K562 (cell line): ENCODE measurements at regions not wholly inside any gene's neighbourhood (a gene's known extent, or its start where the extent isn't known, plus 50 kb on each side); places are given as distances from the start of the nearest gene placed in this dataset.

ENCODE experiments used
- ATAC-seq: fragments of 200-7000 bp; cut with Tn5 transposase; 3 replicates; pipeline ENCODE4 v1.9.1; 2020; ENCODE audit warnings: moderate library complexity
- BruUV-seq: library from RNA; stranded (reverse); fragments of 400-500 nt; replicated peaks from 2 replicates; lab custom pipeline; 2021; lab: Mats Ljungman, UMichigan
- CTCF ChIA-PET: fragments of 300-600 bp; formaldehyde crosslinking; extraction: SDS; loops from one replicate; lab custom pipeline; 2021; ENCODE audit warnings: low intra/inter-chr PET ratio; lab: Yijun Ruan, JAX
- POLR2A ChIA-PET: fragments of 300-600, 350-650 bp; sonication (Branson Sonifier 250); formaldehyde crosslinking; extraction: SDS; loops from one replicate; lab custom pipeline; 2021; ENCODE audit warnings: antibody characterized with exemption, inconsistent platforms; lab: Yijun Ruan, JAX
- DNase-seq, 4 experiments: peaks; one replicate each; pipeline versions ENCODE4 v3.0.0 to v3.0.0-alpha.2; 2011 to 2018; ENCODE audit warnings: low spot score in 3 of 4, mixed read lengths in 3 of 4; ENCODE audit errors: extremely low read depth in 1 of 4
- FAIRE-seq: peaks from 2 replicates; lab custom pipeline; 2011; peaks lifted over from hg19 to GRCh38; lab: Jason Lieb, UNC
- H2AFZ ChIP-seq: 2 replicates; pipeline ENCODE4 v1.6.0; 2011; ENCODE audit warnings: low read depth, low read length, control low read depth, inconsistent platforms
- H3K27ac ChIP-seq: fragments of 200-600 bp; 3 replicates; pipeline ENCODE4 v1.8.0; 2011; ENCODE audit warnings: low read depth, mild to moderate bottlenecking, control low read depth, inconsistent platforms, low read length, moderate library complexity, mixed read lengths; ENCODE audit errors: extremely low read depth
- H3K27me3 ChIP-seq, 2 experiments: fragments of 300-600 bp in 1 of 2; 2 replicates in 1 of 2; 3 replicates in 1 of 2; pipeline versions ENCODE4 v1.6.0 to v1.8.0; 2011; ENCODE audit warnings: inconsistent platforms in 2 of 2, low read length in 2 of 2, mild to moderate bottlenecking in 1 of 2, mixed read lengths in 1 of 2, moderate library complexity in 1 of 2; ENCODE audit not compliant: control insufficient read depth in 2 of 2, insufficient read depth in 2 of 2
- H3K36me3 ChIP-seq: fragments of 300-600 bp; 3 replicates; pipeline ENCODE4 v1.8.0; 2011; ENCODE audit warnings: mild to moderate bottlenecking, low read length, inconsistent platforms; ENCODE audit not compliant: control insufficient read depth, insufficient read depth
- H3K4me1 ChIP-seq, 2 experiments: fragments of 200-600 bp in 1 of 2; replicated peaks in 1 of 2; 2 replicates in 1 of 2; 3 replicates in 1 of 2; pipeline versions ENCODE4 v1.5.1 to v1.8.0; 2011; ENCODE audit warnings: inconsistent platforms in 2 of 2, low read length in 2 of 2, mild to moderate bottlenecking in 1 of 2, mixed read lengths in 1 of 2, moderate library complexity in 1 of 2; ENCODE audit not compliant: control insufficient read depth in 2 of 2, insufficient read depth in 2 of 2
- H3K4me2 ChIP-seq: 2 replicates; pipeline ENCODE4 v1.6.1; 2011; ENCODE audit warnings: low read length, control low read depth, inconsistent platforms, mixed read lengths; ENCODE audit not compliant: insufficient read depth
- H3K4me3 ChIP-seq: fragments of 200-600 bp; sonication (generic), shearing (Covaris generic); 2 replicates; pipeline ENCODE4 v1.5.1; 2016; ENCODE audit warnings: control low read depth, inconsistent platforms
- H3K79me2 ChIP-seq: fragments of 200-600 bp; 3 replicates; pipeline ENCODE4 v1.8.0; 2011; ENCODE audit warnings: low read length, inconsistent platforms; ENCODE audit not compliant: control insufficient read depth, insufficient read depth
- H3K9ac ChIP-seq, 2 experiments: 2 replicates each; pipeline versions ENCODE4 v1.6.0 to v1.6.1; 2011; ENCODE audit warnings: low read depth in 2 of 2, low read length in 2 of 2, control low read depth in 1 of 2, inconsistent platforms in 1 of 2, mild to moderate bottlenecking in 1 of 2, mixed read lengths in 1 of 2; ENCODE audit not compliant: insufficient read depth in 1 of 2
- H3K9me1 ChIP-seq: one replicate; pipeline ENCODE4 v1.6.0; 2011; ENCODE audit warnings: inconsistent platforms, mild to moderate bottlenecking, low read length, moderate library complexity; ENCODE audit not compliant: control insufficient read depth, insufficient read depth
- H3K9me3 ChIP-seq: replicated peaks from 2 replicates; pipeline ENCODE4 v1.5.1; 2011; ENCODE audit warnings: low read depth, low read length, inconsistent platforms; ENCODE audit not compliant: control insufficient read depth, insufficient read depth
- H4K20me1 ChIP-seq: replicated peaks from 2 replicates; pipeline ENCODE4 v1.6.1; 2011; ENCODE audit warnings: low read length, inconsistent platforms, mixed read lengths; ENCODE audit not compliant: control insufficient read depth, insufficient read depth
- BRCA1 ChIP-seq, 2 experiments: fragments of 450-650 bp in 1 of 2; sonication (generic) in 1 of 2; formaldehyde crosslinking in 1 of 2; IDR thresholded peaks; 2 replicates each; pipeline versions ENCODE4 v1.5.0 to v1.6.1; 2017 to 2020; ENCODE audit warnings: mild to moderate bottlenecking in 1 of 2, missing genetic modification reagents in 1 of 2
- CBX3 ChIP-seq, 2 experiments: IDR thresholded peaks; 1 replicate in 1 of 2; 2 replicates in 1 of 2; pipeline ENCODE4 v1.6.1; 2012; ENCODE audit warnings: inconsistent platforms in 2 of 2, low read length in 2 of 2, borderline replicate concordance in 1 of 2, control low read depth in 1 of 2
- CUX1 ChIP-seq: fragments of 200-800 bp; sonication (Bioruptor generic); IDR thresholded peaks from 2 replicates; pipeline ENCODE4 v1.6.1; 2016; ENCODE audit warnings: missing genetic modification characterization, missing compliant biosample characterization
- E4F1 ChIP-seq: fragments of 250-450 bp; sonication (Bioruptor Pico); IDR thresholded peaks from 2 replicates; pipeline ENCODE4 v1.5.0; 2021; ENCODE audit warnings: mild to moderate bottlenecking, borderline replicate concordance
- KLF16 ChIP-seq: IDR thresholded peaks from 2 replicates; pipeline ENCODE4 v1.6.1; 2016; ENCODE audit warnings: antibody characterized with exemption
- NCOR1 ChIP-seq: fragments of 450-650 bp; IDR thresholded peaks from 2 replicates; pipeline ENCODE4 v1.6.1; 2016; ENCODE audit warnings: mild to moderate bottlenecking, moderate library complexity
- NFXL1 ChIP-seq: fragments of 450-650 bp; formaldehyde crosslinking; IDR thresholded peaks from 2 replicates; pipeline ENCODE4 v1.4.0; 2021; ENCODE audit warnings: mild to moderate bottlenecking
- PHF20 ChIP-seq: fragments of 450-650 bp; IDR thresholded peaks from 2 replicates; pipeline ENCODE4 v1.6.1; 2018; ENCODE audit not compliant: partially characterized antibody
- RAD51 ChIP-seq: fragments of 450-650 bp; IDR thresholded peaks from 2 replicates; pipeline ENCODE4 v1.7.1; 2016; ENCODE audit warnings: low read depth, mild to moderate bottlenecking, borderline replicate concordance
- SFPQ ChIP-seq: fragments of 200-400 bp; formaldehyde crosslinking; IDR thresholded peaks from 2 replicates; pipeline ENCODE4 v1.6.1; 2017; ENCODE audit warnings: mild to moderate bottlenecking, low read depth, low read length, moderate library complexity
- SUPT5H ChIP-seq: fragments of 450-650 bp; IDR thresholded peaks from 2 replicates; pipeline ENCODE4 v1.6.1; 2016
- USF1 ChIP-seq: sonication (generic); formaldehyde crosslinking; IDR thresholded peaks from 2 replicates; pipeline ENCODE4 v1.9.0; 2022; ENCODE audit warnings: mild to moderate bottlenecking, missing genetic modification reagents
- ZNF124 ChIP-seq: sonication (generic); formaldehyde crosslinking; IDR thresholded peaks from 2 replicates; pipeline ENCODE4 v1.8.1; 2022; ENCODE audit warnings: missing genetic modification reagents
- ZNF586 ChIP-seq: fragments of 450-650 bp; formaldehyde crosslinking; conservative IDR thresholded peaks from 2 replicates; pipeline ENCODE4 v1.4.0; 2020; ENCODE audit warnings: mild to moderate bottlenecking, moderate library complexity
- WGBS: fragments of 100-300 bp; shearing (Covaris generic); methylation state at CpG from one replicate; pipeline ENCODE4 v1.1.6; 2016; ENCODE audit warnings: low coverage, mixed read lengths; ENCODE audit not compliant: insufficient coverage; ENCODE audit errors: missing lambda C conversion rate; 5-methylcytosine and 5-hydroxymethylcytosine counted together
- in situ Hi-C: fragments of 300-500 bp; cut with MboI; formaldehyde crosslinking; loops from 4 replicates; pipeline ENCODE4 v1.15.0; 2018; ENCODE audit warnings: inconsistent platforms, mixed read lengths
- intact Hi-C: fragments of 100-400 bp; cut with micrococcal nuclease; formaldehyde crosslinking; loops from 2 replicates; pipeline ENCODE4 v1.14.2; 2022

GRCh38 chr7:118609207-118609606 lies 384.7 kb downstream of the ANKRD7 start:
- Histone ChIP-seq H4K20me1 (no peaks in the 10 kb centered on the region), H3K4me1 (no peaks in the 10 kb centered on the region), H3K36me3 (no peaks in the 10 kb centered on the region), H3K4me3 (no peak overlapping the region), H3K9me1 (no peaks in the 10 kb centered on the region), H3K9ac (no peak overlapping the region), H3K9me3 (no peaks in the 10 kb centered on the region), H3K4me2 (no peak overlapping the region), H3K79me2 (no peaks in the 10 kb centered on the region), H3K27me3 (no peaks in the 10 kb centered on the region), H2AFZ (no peak overlapping the region), H3K27ac (no peak overlapping the region)
- 6% methylated on average over 3 of the region's 3 CpGs for whole genome bisulfite sequencing
- DNase-seq (no peak), FAIRE-seq (no peak), ATAC-seq (no peak)
- intact Hi-C loops = no loop called here
- no TSS peak for BruUV-seq
- in situ Hi-C loops = no loop called here
- CTCF ChIA-PET = no interaction called here
- POLR2A ChIA-PET = no interaction called here
- no peak for TF ChIP-seq CUX1
- TF ChIP-seq NCOR1 = no peak
- TF ChIP-seq NFXL1 (CRISPR knock-in tag) = no peak
- TF ChIP-seq SFPQ = no peak
- TF ChIP-seq CBX3 (IDR thresholded peaks at IDR 0.05; ENCODE audit: borderline replicate concordance in 1 of 2, low read length in 2 of 2) = no peak
- no peak for TF ChIP-seq KLF16
- TF ChIP-seq SUPT5H = no peak
- TF ChIP-seq E4F1 (CRISPR knock-in tag) = no peak
- no peak for TF ChIP-seq ZNF124
- TF ChIP-seq BRCA1 (IDR thresholded peaks at IDR 0.05) = no peak
- no peak for TF ChIP-seq BRCA1 (CRISPR knock-in tag; IDR thresholded peaks at IDR 0.05)
- TF ChIP-seq ZNF586 (CRISPR knock-in tag) = no peak
- TF ChIP-seq RAD51 = no peak
- no peak for TF ChIP-seq USF1 (CRISPR knock-in tag)
- no peak for TF ChIP-seq PHF20
